ENCODE measurements at regions not wholly inside any gene's neighbourhood (a gene's known extent, or its start where the extent isn't known, plus 50 kb on each side); places are given as distances from the start of the nearest gene placed in this dataset.

DNA sequence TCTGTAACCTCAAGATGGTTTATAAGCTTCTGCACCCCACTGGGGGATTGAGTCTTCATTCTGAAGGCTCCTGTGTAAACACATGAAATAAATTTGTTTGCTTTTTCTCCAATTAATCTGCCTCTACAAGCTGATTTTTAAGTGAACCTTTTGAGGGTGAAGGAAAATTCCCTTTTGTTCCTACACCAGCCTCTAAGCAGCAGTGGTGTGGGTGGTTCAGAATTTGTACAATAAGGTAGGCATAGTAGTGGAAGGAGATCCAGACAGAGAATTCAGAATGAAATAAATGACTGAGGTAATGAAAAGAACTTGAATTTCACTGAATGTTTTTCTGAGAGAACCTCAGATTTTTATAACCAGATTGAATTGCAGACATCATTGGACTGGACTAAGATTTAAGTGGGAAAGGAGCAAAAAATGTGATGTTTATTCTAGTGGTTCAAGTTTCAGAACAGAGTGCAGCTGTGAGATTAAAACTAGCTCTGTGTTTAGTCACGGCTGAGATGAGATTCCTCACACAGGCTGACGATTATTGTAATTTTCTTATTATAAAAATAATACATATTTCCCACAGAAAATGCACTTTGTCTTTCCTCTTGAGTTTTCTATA is 1162.2 kb downstream of the TYW1 start (continued):
- no peak for TF ChIP-seq ZNF19 (tag by site-specific recombination; IDR thresholded peaks at IDR 0.05; ENCODE audit: low read depth)
- TF ChIP-seq GLI4 (tag by site-specific recombination; IDR thresholded peaks at IDR 0.05) = no peak

DNA sequence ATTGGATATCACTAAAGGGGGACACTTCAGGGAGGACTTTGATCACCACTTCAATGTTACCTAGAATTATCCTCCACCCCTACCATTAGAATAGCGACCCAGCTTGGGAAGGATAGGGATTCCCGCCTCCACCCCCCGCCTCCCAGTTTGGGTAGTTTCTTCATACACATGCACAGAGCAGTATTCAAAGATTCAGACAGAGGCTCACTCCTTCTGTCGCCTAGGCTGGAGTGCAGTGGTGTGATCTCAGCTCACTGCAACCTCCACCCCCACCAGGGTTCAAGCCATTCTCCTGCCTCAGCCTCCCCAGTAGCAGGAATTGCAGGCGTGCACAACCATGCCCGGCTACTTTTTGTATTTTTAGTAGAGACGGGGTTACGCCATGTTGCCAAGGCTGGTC is 1166.1 kb downstream of the TYW1 start:
- Histone ChIP-seq H3K9me3 (ENCODE audit: control insufficient read depth, insufficient read depth, low read depth, low read length) (no peaks in the 10 kb centered on the region), H3K36me3 (ENCODE audit: control insufficient read depth in 2 of 2, insufficient read depth in 1 of 2, low read length in 2 of 2) (no peaks in the 10 kb centered on the region), H3K4me1 (ENCODE audit: control insufficient read depth, insufficient read depth, low read length) (no peaks in the 10 kb centered on the region), H3K4me3 (ENCODE audit: low read depth, low read length) (no peak overlapping the region), H3K27ac (ENCODE audit: extremely low read depth, low read depth, low read length) (no peak overlapping the region)
- ChIA-PET POLR2A (no interaction called here), CTCF (no interaction called here)
- no peak for TF ChIP-seq OSR2 (tag by site-specific recombination; IDR thresholded peaks at IDR 0.05)
- TF ChIP-seq, protein P1, sequence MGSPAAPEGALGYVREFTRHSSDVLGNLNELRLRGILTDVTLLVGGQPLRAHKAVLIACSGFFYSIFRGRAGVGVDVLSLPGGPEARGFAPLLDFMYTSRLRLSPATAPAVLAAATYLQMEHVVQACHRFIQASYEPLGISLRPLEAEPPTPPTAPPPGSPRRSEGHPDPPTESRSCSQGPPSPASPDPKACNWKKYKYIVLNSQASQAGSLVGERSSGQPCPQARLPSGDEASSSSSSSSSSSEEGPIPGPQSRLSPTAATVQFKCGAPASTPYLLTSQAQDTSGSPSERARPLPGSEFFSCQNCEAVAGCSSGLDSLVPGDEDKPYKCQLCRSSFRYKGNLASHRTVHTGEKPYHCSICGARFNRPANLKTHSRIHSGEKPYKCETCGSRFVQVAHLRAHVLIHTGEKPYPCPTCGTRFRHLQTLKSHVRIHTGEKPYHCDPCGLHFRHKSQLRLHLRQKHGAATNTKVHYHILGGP (tag by site-specific recombination; IDR thresholded peaks at IDR 0.05) = no peak

DNA sequence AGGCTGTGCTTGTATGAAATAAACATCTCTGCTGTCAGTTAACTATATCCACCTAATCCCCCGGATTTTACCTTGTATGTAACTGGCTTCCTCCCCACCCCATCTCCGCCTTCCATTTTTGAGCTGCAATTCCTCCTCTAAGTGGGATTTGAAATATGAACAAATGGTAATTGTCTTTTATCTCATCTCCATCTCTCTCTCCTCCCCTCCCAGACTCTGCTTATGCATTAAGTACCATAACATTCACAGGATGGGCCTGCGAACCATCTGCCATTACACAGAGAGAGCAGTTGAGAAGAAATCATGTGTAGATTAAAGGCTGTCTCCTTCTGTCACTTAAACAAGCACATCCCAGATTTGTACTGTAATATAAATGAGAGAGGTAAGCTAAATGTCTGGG is 1169.9 kb downstream of the TYW1 start:
- Histone ChIP-seq H3K9me3 (ENCODE audit: control insufficient read depth, insufficient read depth, low read depth, low read length) (no peaks in the 10 kb centered on the region), H3K36me3 (ENCODE audit: control insufficient read depth in 2 of 2, insufficient read depth in 1 of 2, low read length in 2 of 2) (no peaks in the 10 kb centered on the region), H3K4me1 (ENCODE audit: control insufficient read depth, insufficient read depth, low read length) (no peaks in the 10 kb centered on the region), H3K4me3 (ENCODE audit: low read depth, low read length) (no peak overlapping the region), H3K27ac (ENCODE audit: extremely low read depth, low read depth, low read length) (no peak overlapping the region)
- ChIA-PET CTCF (no interaction called here), POLR2A (no interaction called here)
- TF ChIP-seq ZNF184 (tag by site-specific recombination; IDR thresholded peaks at IDR 0.05) (no peak), ZBTB7A (tag by site-specific recombination; IDR thresholded peaks at IDR 0.05; ENCODE audit: low read depth) (no peak), EGR2 (tag by site-specific recombination; IDR thresholded peaks at IDR 0.05; ENCODE audit: low read depth) (no peak), GLI4 (tag by site-specific recombination; IDR thresholded peaks at IDR 0.05) (no peak), ZNF571 (tag by site-specific recombination; IDR thresholded peaks at IDR 0.05) (no peak), SETDB1 (IDR thresholded peaks at IDR 0.05; ENCODE audit: insufficient read length, low read length) (no peak), YY2 (tag by site-specific recombination; IDR thresholded peaks at IDR 0.05) (no peak), ZNF561 (tag by site-specific recombination; IDR thresholded peaks at IDR 0.05; ENCODE audit: borderline replicate concordance) (no peak), ZNF555 (tag by site-specific recombination; conservative IDR thresholded peaks at IDR 0.05) (no peak), ZNF837 (tag by site-specific recombination; IDR thresholded peaks at IDR 0.05) (no peak), ZNF585B (tag by site-specific recombination; IDR thresholded peaks at IDR 0.05) (no peak), ZNF311 (tag by site-specific recombination; IDR thresholded peaks at IDR 0.05; ENCODE audit: borderline replicate concordance) (no peak), ZNF48 (tag by site-specific recombination; IDR thresholded peaks at IDR 0.05) (no peak), ZNF777 (tag by site-specific recombination; IDR thresholded peaks at IDR 0.05; ENCODE audit: borderline replicate concordance) (no peak)
- TF ChIP-seq, protein P2, sequence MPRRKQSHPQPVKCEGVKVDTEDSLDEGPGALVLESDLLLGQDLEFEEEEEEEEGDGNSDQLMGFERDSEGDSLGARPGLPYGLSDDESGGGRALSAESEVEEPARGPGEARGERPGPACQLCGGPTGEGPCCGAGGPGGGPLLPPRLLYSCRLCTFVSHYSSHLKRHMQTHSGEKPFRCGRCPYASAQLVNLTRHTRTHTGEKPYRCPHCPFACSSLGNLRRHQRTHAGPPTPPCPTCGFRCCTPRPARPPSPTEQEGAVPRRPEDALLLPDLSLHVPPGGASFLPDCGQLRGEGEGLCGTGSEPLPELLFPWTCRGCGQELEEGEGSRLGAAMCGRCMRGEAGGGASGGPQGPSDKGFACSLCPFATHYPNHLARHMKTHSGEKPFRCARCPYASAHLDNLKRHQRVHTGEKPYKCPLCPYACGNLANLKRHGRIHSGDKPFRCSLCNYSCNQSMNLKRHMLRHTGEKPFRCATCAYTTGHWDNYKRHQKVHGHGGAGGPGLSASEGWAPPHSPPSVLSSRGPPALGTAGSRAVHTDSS (tag by site-specific recombination; IDR thresholded peaks at IDR 0.05) = no peak
- TF ChIP-seq, protein P3, sequence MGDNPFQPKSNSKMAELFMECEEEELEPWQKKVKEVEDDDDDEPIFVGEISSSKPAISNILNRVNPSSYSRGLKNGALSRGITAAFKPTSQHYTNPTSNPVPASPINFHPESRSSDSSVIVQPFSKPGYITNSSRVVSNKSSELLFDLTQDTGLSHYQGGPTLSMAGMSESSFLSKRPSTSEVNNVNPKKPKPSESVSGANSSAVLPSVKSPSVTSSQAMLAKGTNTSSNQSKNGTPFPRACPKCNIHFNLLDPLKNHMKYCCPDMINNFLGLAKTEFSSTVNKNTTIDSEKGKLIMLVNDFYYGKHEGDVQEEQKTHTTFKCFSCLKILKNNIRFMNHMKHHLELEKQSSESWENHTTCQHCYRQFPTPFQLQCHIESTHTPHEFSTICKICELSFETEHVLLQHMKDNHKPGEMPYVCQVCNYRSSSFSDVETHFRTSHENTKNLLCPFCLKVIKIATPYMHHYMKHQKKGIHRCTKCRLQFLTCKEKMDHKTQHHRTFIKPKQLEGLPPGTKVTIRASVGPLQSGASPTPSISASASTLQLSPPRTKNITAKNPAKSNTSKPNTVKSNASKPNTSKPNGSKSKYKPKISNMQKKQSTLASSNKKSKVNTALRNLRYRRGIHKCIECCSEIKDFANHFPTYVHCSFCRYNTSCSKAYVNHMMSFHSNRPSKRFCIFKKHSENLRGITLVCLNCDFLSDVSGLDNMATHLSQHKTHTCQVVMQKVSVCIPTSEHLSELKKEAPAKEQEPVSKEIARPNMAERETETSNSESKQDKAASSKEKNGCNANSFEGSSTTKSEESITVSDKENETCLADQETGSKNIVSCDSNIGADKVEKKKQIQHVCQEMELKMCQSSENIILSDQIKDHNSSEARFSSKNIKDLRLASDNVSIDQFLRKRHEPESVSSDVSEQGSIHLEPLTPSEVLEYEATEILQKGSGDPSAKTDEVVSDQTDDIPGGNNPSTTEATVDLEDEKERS (tag by site-specific recombination; IDR thresholded peaks at IDR 0.05) = no peak

Data from HEK293 (cell line).